Right lobe of liver (tissue), 4 donors: ENCODE measurements at regions not wholly inside any gene's neighbourhood (a gene's known extent, or its start where the extent isn't known, plus 50 kb on each side); places are given as distances from the start of the nearest gene placed in this dataset.

ENCODE experiments used
- CTCF ChIP-seq, 4 donors: fragments of 200-600 bp in 3 of 4; fragments of 450-650 bp in 1 of 4; IDR thresholded peaks; one replicate each; pipeline versions ENCODE4 v1.5.1 to v1.8.0; 2016 to 2022; ENCODE audit warnings: antibody characterized with exemption in 4 of 4, mild to moderate bottlenecking in 2 of 4
- POLR2A ChIP-seq: fragments of 450-650 bp; IDR thresholded peaks from one replicate; pipeline ENCODE4 v1.6.1; 2017; ENCODE audit warnings: antibody characterized with exemption, mild to moderate bottlenecking
- donor health status: DM: no; HTN: no; CAD: no.
- donor health status: DM: no; HTN: no; CAD: no.
- donor health status: DM: no; HTN: yes; CAD: no.

GRCh38 chr1:60988891-60989290 is 93.5 kb upstream of the NFIA start:
- no peak for TF ChIP-seq CTCF (IDR thresholded peaks at IDR 0.05)
- no peak for TF ChIP-seq POLR2A
